Esophagus muscularis mucosa (tissue), 4 donors: ENCODE measurements at regions not wholly inside any gene's neighbourhood (a gene's known extent, or its start where the extent isn't known, plus 50 kb on each side); places are given as distances from the start of the nearest gene placed in this dataset.

Experiments used
- DNase-seq: peaks from one replicate; pipeline ENCODE4 v3.0.0-alpha.2; 2017; ENCODE audit errors: extremely low spot score
- H3K27ac ChIP-seq, 4 donors: fragments of 200-600 bp; sonication (generic); replicated peaks in 1 of 4; 1 replicate in 3 of 4; 2 replicates in 1 of 4; pipeline ENCODE4 v1.5.1; 2016 to 2019; ENCODE audit warnings: mild to moderate bottlenecking in 1 of 4
- H3K27me3 ChIP-seq, 4 donors: fragments of 200-600 bp; sonication (generic); one replicate each; pipeline versions ENCODE4 v1.5.1 to v1.6.0; 2016 to 2019
- H3K36me3 ChIP-seq, 4 donors: fragments of 200-600 bp; sonication (generic); one replicate each; pipeline ENCODE4 v1.5.1; 2016 to 2019
- H3K4me1 ChIP-seq, 4 donors: fragments of 200-600 bp; sonication (generic); one replicate each; pipeline ENCODE4 v1.5.1; 2016 to 2019
- H3K4me3 ChIP-seq, 4 donors: fragments of 200-600 bp; sonication (generic); 1 replicate in 2 of 4; 2 replicates in 2 of 4; pipeline ENCODE4 v1.5.1; 2016 to 2019; ENCODE audit warnings: mild to moderate bottlenecking in 4 of 4, moderate library complexity in 1 of 4
- H3K9me3 ChIP-seq, 4 donors: fragments of 200-600 bp; sonication (generic); 1 replicate in 3 of 4; 2 replicates in 1 of 4; pipeline ENCODE4 v1.5.1; 2016 to 2019
- CTCF ChIP-seq, 3 experiments: fragments of 200-600 bp in 2 of 3; fragments of 450-650 bp in 1 of 3; sonication (generic) in 2 of 3; IDR thresholded peaks; one replicate each; pipeline ENCODE4 v1.5.1; 2017 to 2019; ENCODE audit warnings: antibody characterized with exemption in 3 of 3, mild to moderate bottlenecking in 2 of 3, moderate library complexity in 1 of 3
- EP300 ChIP-seq: sonication (generic); formaldehyde crosslinking; IDR thresholded peaks from one replicate; pipeline ENCODE4 v1.6.1; 2017; ENCODE audit warnings: antibody characterized with exemption
- POLR2A ChIP-seq: fragments of 450-650 bp; IDR thresholded peaks from one replicate; pipeline ENCODE4 v1.6.1; 2017; ENCODE audit warnings: antibody characterized with exemption, moderate library complexity, mild to moderate bottlenecking, low read depth
- POLR2AphosphoS5 ChIP-seq, 2 donors: sonication (generic); formaldehyde crosslinking; IDR thresholded peaks; one replicate each; pipeline ENCODE4 v1.6.1; 2017; ENCODE audit warnings: antibody characterized with exemption in 2 of 2
- whole genome bisulfite sequencing: methylation state at CpG from one replicate; pipeline ENCODE4 v1.1.5; 2018; 5-methylcytosine and 5-hydroxymethylcytosine counted together
- intact Hi-C: fragments of 100-400 bp; cut with DNase I; formaldehyde crosslinking; loops from one replicate; pipeline ENCODE4 v1.15.1; 2023

- H3K9me3 ChIP-seq, result no peaks in the 10 kb centered on the region
- H3K4me1 ChIP-seq, result no peaks in the 10 kb centered on the region
- no peak overlapping the region for H3K4me3 ChIP-seq
- intact Hi-C loops, result no loop called here
- TF ChIP-seq CTCF (IDR thresholded peaks at IDR 0.05), result no peak
- TF ChIP-seq POLR2AphosphoS5 (IDR thresholded peaks at IDR 0.05), result no peak
- no peak for TF ChIP-seq EP300
- no peak for TF ChIP-seq POLR2A
- no peaks in the 10 kb centered on the region for H3K36me3 ChIP-seq
- no peak for DNase-seq
- no peaks in the 10 kb centered on the region for H3K27me3 ChIP-seq
- no peak overlapping the region for H3K27ac ChIP-seq
- WGBS, result 59% methylated on average over 4 of the region's 4 CpGs
Observed at GRCh38 chr1:57551476-57551875, 127.6 kb upstream of the DAB1 start.

GRCh38 chr1:57550092-57550491 lies 126.2 kb upstream of the DAB1 start:
- H3K36me3 ChIP-seq, result no peaks in the 10 kb centered on the region
- 18% methylated on average over 1 of the region's 1 CpG for WGBS
- no peak overlapping the region for H3K4me3 ChIP-seq
- H3K9me3 ChIP-seq, result no peaks in the 10 kb centered on the region
- no peak overlapping the region for H3K27ac ChIP-seq
- no peaks in the 10 kb centered on the region for H3K27me3 ChIP-seq
- DNase-seq, result no peak
- H3K4me1 ChIP-seq, result no peaks in the 10 kb centered on the region
- TF ChIP-seq POLR2AphosphoS5 (IDR thresholded peaks at IDR 0.05) (no peak), CTCF (IDR thresholded peaks at IDR 0.05) (no peak), POLR2A (no peak), EP300 (no peak)
- intact Hi-C loops, result no loop called here

DNA sequence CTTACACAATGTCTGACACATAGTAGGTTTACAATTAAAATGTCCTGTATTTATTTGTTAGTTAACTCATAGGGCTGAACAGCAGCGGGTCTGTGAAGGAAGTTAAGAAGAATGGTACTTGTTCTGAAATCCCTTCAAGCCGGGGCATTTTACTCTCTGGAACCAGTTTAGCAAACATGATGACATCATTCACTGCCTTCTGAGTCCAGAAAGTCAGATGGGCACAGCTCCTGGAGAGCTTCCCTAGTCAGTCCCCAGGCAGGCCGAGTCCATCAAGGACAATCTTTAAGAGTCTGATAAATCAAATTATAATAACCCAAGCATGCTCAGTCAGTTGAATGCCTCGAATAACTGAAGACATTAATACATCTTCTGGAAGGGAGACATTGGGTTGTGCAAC lies 125.4 kb upstream of the DAB1 start:
- TF ChIP-seq POLR2AphosphoS5 (IDR thresholded peaks at IDR 0.05) (no peak), EP300 (no peak), CTCF (IDR thresholded peaks at IDR 0.05) (no peak), POLR2A (no peak)
- H3K9me3 ChIP-seq, result no peaks in the 10 kb centered on the region
- intact Hi-C loops, result no loop called here
- no peak for DNase-seq
- 76% methylated on average over 4 of the region's 4 CpGs for WGBS
- no peaks in the 10 kb centered on the region for H3K27me3 ChIP-seq
- H3K4me1 ChIP-seq, result no peaks in the 10 kb centered on the region
- no peak overlapping the region for H3K27ac ChIP-seq
- H3K36me3 ChIP-seq, result no peaks in the 10 kb centered on the region
- H3K4me3 ChIP-seq, result no peak overlapping the region

DNA sequence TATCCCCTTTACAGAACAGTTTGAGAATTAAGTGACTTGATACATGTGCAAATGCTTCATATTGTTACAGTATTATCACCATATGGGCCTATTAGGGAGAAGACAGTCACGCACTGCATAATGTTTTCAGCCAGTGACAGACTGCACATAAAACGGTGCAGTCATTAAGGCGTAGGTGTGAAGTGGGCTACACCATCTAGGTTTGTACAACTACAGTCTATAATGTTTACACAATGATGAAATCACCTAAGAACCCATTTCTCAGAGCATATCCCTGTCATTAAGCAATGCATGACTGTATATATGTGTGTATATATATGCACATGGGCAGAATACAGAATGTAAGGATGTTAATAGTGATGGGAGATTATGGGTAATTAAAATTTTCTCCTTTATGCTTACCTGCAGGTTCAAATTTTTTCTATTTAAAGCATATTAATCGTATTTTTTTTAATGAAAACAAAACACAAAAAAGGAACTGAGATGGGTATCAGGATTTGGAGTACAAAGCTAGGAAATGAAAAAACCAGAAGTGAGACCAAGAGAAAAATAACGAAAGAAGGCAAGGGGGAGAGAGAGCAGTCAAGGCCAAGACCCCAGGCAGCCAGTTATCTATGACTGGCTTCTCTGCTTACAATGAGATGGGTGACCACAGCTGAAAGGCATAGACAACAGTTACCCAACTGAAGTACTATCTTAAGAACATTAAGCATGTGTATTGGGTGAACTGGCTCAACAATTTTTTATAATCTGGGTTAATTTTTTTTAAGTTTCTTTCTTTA lies 122.9 kb upstream of the DAB1 start:
- WGBS, result 81% methylated on average over 5 of the region's 5 CpGs

More for the DNA sequence above, 122.9 kb upstream of the DAB1 start:
- no peak overlapping the region for H3K4me3 ChIP-seq
- no peaks in the 10 kb centered on the region for H3K9me3 ChIP-seq
- H3K27ac ChIP-seq, result no peak overlapping the region
- DNase-seq, result no peak
- no peaks in the 10 kb centered on the region for H3K4me1 ChIP-seq
- H3K27me3 ChIP-seq, result no peaks in the 10 kb centered on the region
- intact Hi-C loops, result no loop called here
- H3K36me3 ChIP-seq, result no peaks in the 10 kb centered on the region
- no peak for TF ChIP-seq EP300
- TF ChIP-seq POLR2A, result no peak
- TF ChIP-seq POLR2AphosphoS5 (IDR thresholded peaks at IDR 0.05), result no peak
- TF ChIP-seq CTCF (IDR thresholded peaks at IDR 0.05), result no peak
